Ishikawa (cell line): ENCODE measurements at regions not wholly inside any gene's neighbourhood (a gene's known extent, or its start where the extent isn't known, plus 50 kb on each side); places are given as distances from the start of the nearest gene placed in this dataset.

ENCODE experiments used
- REST ChIP-seq: IDR thresholded peaks from 2 replicates; pipeline ENCODE4 v1.6.1; 2012; ENCODE audit warnings: low read depth, mild to moderate bottlenecking
- TAF1 ChIP-seq: IDR thresholded peaks from 2 replicates; pipeline ENCODE4 v1.6.1; 2012; ENCODE audit warnings: low read depth, mild to moderate bottlenecking

GRCh38 chr2:128628996-128629395 lies 310.3 kb upstream of the HS6ST1 start:
- TF ChIP-seq REST, result no peak
- no peak for TF ChIP-seq TAF1
